ENCODE measurements at regions not wholly inside any gene's neighbourhood (a gene's known extent, or its start where the extent isn't known, plus 50 kb on each side); places are given as distances from the start of the nearest gene placed in this dataset.

GRCh38 chr12:131372171-131372475, 338.8 kb upstream of the SFSWAP start:
- H3K4me3 ChIP-seq (ENCODE audit: control insufficient read depth, low read depth, low read length): no peak overlapping the region
- no peak for TF ChIP-seq CTCF (IDR thresholded peaks at IDR 0.05; ENCODE audit: control insufficient read depth, insufficient read depth, low read depth, low read length, missing control alignments)

GRCh38 chr12:131372706-131373195, 338.1 kb upstream of the SFSWAP start:
- no peak for DNase-seq (ENCODE audit: low read depth)

More at GRCh38 chr12:131372171-131372475, 338.8 kb upstream of the SFSWAP start:
- DNase-seq (ENCODE audit: low read depth): no peak

GRCh38 chr12:131375261-131375971, 335.5 kb upstream of the SFSWAP start:
- TF ChIP-seq CTCF (IDR thresholded peaks at IDR 0.05; ENCODE audit: control insufficient read depth, insufficient read depth, low read depth, low read length, missing control alignments): no peak

More at GRCh38 chr12:131372706-131373195, 338.1 kb upstream of the SFSWAP start:
- no peak overlapping the region for H3K4me3 ChIP-seq (ENCODE audit: control insufficient read depth, low read depth, low read length)
- TF ChIP-seq CTCF (IDR thresholded peaks at IDR 0.05; ENCODE audit: control insufficient read depth, insufficient read depth, low read depth, low read length, missing control alignments): no peak

GRCh38 chr12:131375972-131376345, 334.9 kb upstream of the SFSWAP start:
- no peak overlapping the region for H3K4me3 ChIP-seq (ENCODE audit: control insufficient read depth, low read depth, low read length)
- no peak for TF ChIP-seq CTCF (IDR thresholded peaks at IDR 0.05; ENCODE audit: control insufficient read depth, insufficient read depth, low read depth, low read length, missing control alignments)
- DNase-seq (ENCODE audit: low read depth): no peak

More at GRCh38 chr12:131375261-131375971, 335.5 kb upstream of the SFSWAP start:
- no peak for DNase-seq (ENCODE audit: low read depth)
- H3K4me3 ChIP-seq (ENCODE audit: control insufficient read depth, low read depth, low read length): no peak overlapping the region

GRCh38 chr12:131378176-131378842, 332.6 kb upstream of the SFSWAP start:
- no peak for TF ChIP-seq CTCF (IDR thresholded peaks at IDR 0.05; ENCODE audit: control insufficient read depth, insufficient read depth, low read depth, low read length, missing control alignments)
- no peak for DNase-seq (ENCODE audit: low read depth)
- H3K4me3 ChIP-seq (ENCODE audit: control insufficient read depth, low read depth, low read length): no peak overlapping the region

- no peak overlapping the region for H3K4me3 ChIP-seq (ENCODE audit: control insufficient read depth, low read depth, low read length)
- TF ChIP-seq CTCF (IDR thresholded peaks at IDR 0.05; ENCODE audit: control insufficient read depth, insufficient read depth, low read depth, low read length, missing control alignments): no peak
- DNase-seq (ENCODE audit: low read depth): no peak
Observed at GRCh38 chr12:131378861-131379665, 331.8 kb upstream of the SFSWAP start.
